ENCODE measurements at regions not wholly inside any gene's neighbourhood (a gene's known extent, or its start where the extent isn't known, plus 50 kb on each side); places are given as distances from the start of the nearest gene placed in this dataset.

DNA sequence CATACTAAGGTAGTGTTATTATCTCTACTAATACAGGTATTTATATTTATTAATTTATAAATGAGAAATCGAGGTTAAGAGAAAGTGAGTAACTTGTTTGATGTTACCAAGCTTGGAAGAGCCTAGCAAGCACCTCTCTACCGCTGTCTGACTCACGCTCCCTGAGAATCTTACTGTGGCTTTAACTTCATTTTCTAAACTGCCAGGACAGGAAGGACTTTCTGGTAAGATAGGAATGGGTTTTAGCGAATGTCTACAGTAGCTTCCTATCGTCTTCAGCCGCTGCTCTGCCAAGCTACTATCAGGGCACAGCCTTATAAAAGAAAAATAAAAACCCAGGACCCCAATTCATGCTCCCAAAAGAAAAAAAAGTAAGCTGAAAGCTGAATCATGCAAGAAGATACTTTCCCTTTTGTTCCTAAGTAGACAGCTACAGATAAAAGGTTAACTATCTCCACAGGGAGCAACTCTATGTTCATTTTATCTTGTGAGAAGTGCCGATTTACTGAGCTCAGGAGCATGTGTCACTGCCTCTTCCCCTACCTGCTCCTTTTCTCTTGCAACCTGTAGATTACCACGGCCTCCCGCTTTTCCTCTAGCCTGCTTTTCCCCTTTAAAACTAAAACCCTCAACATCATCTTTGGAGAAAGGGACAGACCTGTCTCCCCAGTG, 60.2 kb downstream of the THNSL1 start:
- peaks cover 6% of the 10 kb centered on the region for H3K27me3 Mint-ChIP-seq (ENCODE audit: low read depth)
- POLR2A ChIA-PET: interaction anchor here (0.6 kb wide), 1 partner anchor 351 kb away, joined by 3 read pairs; no protein-coding TSS in a partner anchor
- H3K9me3 Mint-ChIP-seq (ENCODE audit: insufficient read depth): no peaks in the 10 kb centered on the region
- H3K4me1 Mint-ChIP-seq (ENCODE audit: low read depth): peaks cover 6% of the 10 kb centered on the region
- no peak for DNase-seq
- no peaks in the 10 kb centered on the region for H3K36me3 Mint-ChIP-seq (ENCODE audit: low read depth)
- CTCF ChIA-PET: interaction anchor here (0.7 to 1.3 kb wide), 3 partner anchors 86 to 459 kb away, joined by 3 to 4 read pairs (median 3); no protein-coding TSS in a partner anchor
- ATAC-seq: no peak
- no peak overlapping the region for H3K27ac Mint-ChIP-seq
- no peak overlapping the region for H3K4me3 Mint-ChIP-seq

DNA sequence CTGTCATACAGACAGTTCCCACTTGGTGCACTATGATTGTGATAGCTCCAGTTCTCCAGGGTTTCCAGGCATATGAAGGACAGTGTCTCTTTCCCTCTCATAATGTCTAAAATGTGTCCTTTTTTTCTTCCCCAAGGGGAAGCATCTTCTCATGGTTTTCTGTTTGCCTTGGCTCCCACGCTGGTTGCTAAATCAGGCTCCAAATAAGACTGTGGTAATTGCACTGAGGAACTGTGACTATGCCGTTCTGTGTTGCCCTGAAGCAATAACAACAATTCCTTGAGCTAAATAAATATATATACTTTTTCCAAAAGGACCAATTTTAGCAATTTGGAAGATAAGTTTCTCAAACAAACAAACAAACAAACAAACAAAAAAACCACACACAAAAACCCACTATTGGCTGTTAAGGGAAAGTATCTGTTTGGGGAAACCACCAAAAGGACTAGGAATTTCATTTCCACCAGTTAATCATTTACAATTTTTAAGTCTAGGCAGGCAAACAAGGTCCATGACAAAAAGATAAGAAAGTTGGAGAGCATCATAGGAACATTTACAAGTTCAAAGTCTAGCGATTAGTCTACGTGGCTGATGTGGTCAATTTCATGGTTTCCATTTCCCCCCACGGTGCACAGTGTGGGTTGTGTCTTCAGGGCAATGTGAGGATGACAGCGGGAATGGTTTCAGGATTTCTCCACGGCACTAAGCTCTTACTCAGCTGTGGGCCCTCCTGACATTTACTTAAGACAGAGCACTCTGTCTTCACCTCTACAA, 62.4 kb downstream of the THNSL1 start:
- Mint-ChIP-seq H3K9me3 (ENCODE audit: insufficient read depth) (no peaks in the 10 kb centered on the region), H3K4me1 (ENCODE audit: low read depth) (peaks cover 6% of the 10 kb centered on the region), H3K4me3 (no peak overlapping the region), H3K27me3 (ENCODE audit: low read depth) (peaks cover 13% of the 10 kb centered on the region), H3K36me3 (ENCODE audit: low read depth) (no peaks in the 10 kb centered on the region), H3K27ac (no peak overlapping the region)
- POLR2A ChIA-PET: no interaction called here
- CTCF ChIA-PET: interaction anchor here (1.8 kb wide), 1 partner anchor 436 kb away, joined by 18 read pairs; no protein-coding TSS in a partner anchor
- DNase-seq: no peak
- ATAC-seq: no peak

DNA sequence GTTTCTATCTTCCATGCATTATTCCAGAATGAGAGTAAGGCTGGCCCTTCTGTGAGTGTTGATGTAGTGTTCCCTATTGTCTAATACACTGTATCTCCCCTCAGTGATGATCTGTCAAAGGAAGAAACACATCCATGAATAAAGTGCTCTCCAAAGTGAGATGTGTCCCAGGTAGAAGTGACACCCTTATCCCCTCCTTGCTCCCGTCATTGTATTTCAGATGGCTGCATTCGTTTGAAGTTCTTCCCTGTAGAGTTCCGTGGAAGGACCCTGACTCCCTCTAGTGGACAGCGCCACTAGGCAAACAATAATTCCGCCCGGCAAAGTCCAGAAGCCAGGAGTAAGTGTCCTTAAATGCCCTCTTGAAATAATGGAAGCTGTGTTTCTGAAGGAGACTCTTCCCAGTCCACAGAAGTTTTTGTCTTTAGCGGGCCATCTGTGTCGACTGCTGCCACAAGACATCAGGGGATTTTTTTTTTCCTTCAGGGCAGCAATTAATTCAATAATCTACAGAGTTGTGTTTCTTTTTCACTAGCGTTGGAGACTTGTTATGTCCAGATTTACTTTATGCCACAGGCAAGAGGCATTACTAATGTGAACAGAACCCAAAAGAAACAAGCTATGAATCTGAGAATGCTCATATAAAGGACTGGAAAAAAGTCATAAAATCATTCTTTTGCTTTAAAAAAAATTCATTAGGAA, 64.6 kb downstream of the THNSL1 start:
- peaks cover 6% of the 10 kb centered on the region for H3K4me1 Mint-ChIP-seq (ENCODE audit: low read depth)
- peak; percentile 69 for DNase-seq
- H3K27ac Mint-ChIP-seq: no peak overlapping the region
- H3K27me3 Mint-ChIP-seq (ENCODE audit: low read depth): peaks cover 12% of the 10 kb centered on the region
- H3K36me3 Mint-ChIP-seq (ENCODE audit: low read depth): no peaks in the 10 kb centered on the region
- POLR2A ChIA-PET: no interaction called here
- no peak overlapping the region for H3K4me3 Mint-ChIP-seq
- H3K9me3 Mint-ChIP-seq (ENCODE audit: insufficient read depth): no peaks in the 10 kb centered on the region
- CTCF ChIA-PET: interaction anchor here (0.7 to 2.7 kb wide), 21 partner anchors 10 to 823 kb away, joined by 3 to 27 read pairs (median 3); no protein-coding TSS in a partner anchor
- peak; percentile 88 for ATAC-seq

DNA sequence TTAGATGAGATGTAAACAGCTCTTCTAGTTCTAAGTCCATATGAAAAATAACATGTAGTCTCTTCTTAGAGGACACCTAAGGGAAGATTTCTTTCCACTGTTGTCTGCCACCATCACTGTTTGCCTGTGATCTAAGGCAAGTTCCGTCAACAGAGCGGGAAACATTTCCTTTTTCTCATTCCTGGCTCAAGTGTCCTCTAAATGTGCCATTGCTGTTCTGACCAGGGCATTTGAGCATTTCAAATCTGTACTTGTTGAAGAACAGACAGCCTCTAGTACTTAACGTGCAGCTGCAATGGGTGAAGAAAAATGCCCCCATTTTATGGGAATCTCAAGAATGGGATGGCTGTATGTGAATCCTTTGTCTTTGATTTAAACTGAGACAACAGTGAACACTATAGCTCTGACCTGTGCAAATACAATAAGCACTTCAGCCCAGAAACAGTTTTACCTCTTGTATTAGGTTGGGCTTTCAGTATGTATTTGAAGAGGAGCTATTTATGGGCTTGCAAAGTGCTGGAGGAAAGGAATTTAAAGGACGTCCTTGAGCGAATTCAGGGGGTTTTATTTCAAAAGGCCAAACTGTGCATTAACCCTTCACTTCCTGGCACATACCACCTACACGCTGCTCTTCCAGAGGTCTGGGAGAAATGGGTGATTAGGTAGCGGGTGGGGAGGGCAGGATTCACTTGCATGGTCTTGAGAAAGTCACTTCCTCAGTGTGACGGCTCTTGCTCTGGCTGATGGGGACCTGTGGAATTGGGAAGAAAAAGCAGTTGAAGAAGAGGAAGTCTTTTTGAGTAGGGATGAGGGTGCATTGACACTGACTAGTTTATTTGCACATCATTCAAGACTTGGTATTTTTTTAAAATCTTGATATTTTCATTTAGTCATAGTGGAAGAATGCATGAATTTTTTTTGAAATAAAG, 66.1 kb downstream of the THNSL1 start:
- Mint-ChIP-seq H3K27ac (no peak overlapping the region), H3K9me3 (ENCODE audit: insufficient read depth) (no peaks in the 10 kb centered on the region), H3K4me3 (no peak overlapping the region), H3K27me3 (ENCODE audit: low read depth) (peaks cover 12% of the 10 kb centered on the region), H3K4me1 (ENCODE audit: low read depth) (peaks cover 6% of the 10 kb centered on the region), H3K36me3 (ENCODE audit: low read depth) (no peaks in the 10 kb centered on the region)
- ChIA-PET CTCF (interaction anchor here (1.1 to 1.8 kb wide), 6 partner anchors 9 to 564 kb away, joined by 3 to 5 read pairs (median 3); no protein-coding TSS in a partner anchor), POLR2A (interaction anchor here (0.6 kb wide), 1 partner anchor 732 kb away, joined by 4 read pairs; no protein-coding TSS in a partner anchor)
- no peak for ATAC-seq
- no peak for DNase-seq

DNA sequence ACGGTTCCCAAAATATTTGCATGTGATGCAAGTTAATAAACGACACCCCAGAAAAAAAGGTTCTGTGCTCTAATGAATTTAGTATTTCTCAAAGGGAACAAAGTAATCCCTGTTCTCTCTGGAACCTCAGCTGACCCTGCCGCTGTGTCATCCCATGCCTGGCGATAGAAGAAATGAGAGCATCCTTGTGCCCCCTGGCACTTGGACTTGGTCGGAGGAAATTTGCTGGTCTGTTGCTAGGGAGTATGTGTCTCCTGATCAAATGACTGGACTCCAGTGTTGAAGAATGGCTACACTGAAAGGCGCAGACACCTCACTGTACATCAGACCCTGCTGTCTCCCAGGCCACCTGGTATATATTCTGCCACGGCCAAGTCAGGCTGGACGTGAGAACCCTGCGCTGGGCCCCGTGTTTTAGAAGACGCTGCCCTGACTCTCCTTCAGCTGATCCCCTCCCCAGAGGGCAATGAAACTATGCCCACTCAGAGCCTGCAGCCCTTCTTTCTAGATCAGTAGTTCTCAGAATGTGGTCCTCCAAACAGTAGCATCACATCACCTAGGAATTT, 67.2 kb downstream of the THNSL1 start:
- DNase-seq (no peak), ATAC-seq (no peak)
- ChIA-PET POLR2A (no interaction called here), CTCF (no interaction called here)
- H3K27ac Mint-ChIP-seq: no peak overlapping the region
- H3K36me3 Mint-ChIP-seq (ENCODE audit: low read depth): no peaks in the 10 kb centered on the region
- peaks cover 15% of the 10 kb centered on the region for H3K27me3 Mint-ChIP-seq (ENCODE audit: low read depth)
- H3K9me3 Mint-ChIP-seq (ENCODE audit: insufficient read depth): no peaks in the 10 kb centered on the region
- no peak overlapping the region for H3K4me3 Mint-ChIP-seq
- peaks cover 6% of the 10 kb centered on the region for H3K4me1 Mint-ChIP-seq (ENCODE audit: low read depth)

DNA sequence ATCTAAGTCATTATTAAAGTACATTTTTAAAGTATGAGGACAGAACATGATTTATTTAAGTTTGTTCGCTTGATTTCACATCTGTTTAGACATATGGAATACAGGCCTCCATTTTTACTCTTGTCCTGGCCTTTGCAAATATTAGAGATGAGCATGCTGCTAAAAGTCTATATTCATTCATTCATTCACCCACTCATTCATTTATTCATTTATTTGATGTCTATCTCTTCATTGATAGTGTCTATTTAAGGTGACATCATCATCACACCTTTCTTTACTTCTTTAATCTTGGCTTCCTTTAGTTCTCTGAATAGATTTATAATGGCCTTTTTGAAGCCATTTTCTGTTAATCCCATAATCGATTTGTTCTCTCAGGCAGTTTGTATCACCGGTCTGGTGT, 68.0 kb downstream of the THNSL1 start:
- ChIA-PET POLR2A (no interaction called here), CTCF (no interaction called here)
- Mint-ChIP-seq H3K4me1 (ENCODE audit: low read depth) (peaks cover under 1% of the 10 kb centered on the region), H3K4me3 (no peak overlapping the region), H3K36me3 (ENCODE audit: low read depth) (no peaks in the 10 kb centered on the region), H3K27ac (no peak overlapping the region), H3K27me3 (ENCODE audit: low read depth) (peaks cover 11% of the 10 kb centered on the region), H3K9me3 (ENCODE audit: insufficient read depth) (no peaks in the 10 kb centered on the region)
- DNase-seq (no peak), ATAC-seq (no peak)

DNA sequence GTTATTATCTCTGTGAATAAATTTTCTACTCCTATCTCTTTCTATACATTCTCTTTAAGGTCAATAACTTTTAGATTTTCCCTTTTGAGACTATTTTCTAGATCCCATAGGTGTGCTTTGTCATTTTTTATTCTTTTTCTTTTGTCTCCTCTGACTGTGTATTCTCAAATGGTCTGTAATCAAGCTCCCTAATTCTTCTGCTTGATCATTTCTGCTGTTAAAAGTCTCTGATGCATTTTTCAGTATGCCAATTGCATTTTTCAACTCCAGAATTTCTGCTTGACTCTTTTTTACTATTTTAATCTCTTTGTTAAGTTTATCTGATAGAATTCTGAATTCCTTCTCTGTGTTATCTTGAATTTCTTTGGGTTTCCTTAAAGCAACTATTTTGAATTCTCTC, 78.2 kb downstream of the THNSL1 start:
- DNase-seq (no peak), ATAC-seq (no peak)
- peaks cover 11% of the 10 kb centered on the region for H3K9me3 Mint-ChIP-seq (ENCODE audit: insufficient read depth)
- no peaks in the 10 kb centered on the region for H3K36me3 Mint-ChIP-seq (ENCODE audit: low read depth)
- ChIA-PET CTCF (no interaction called here), POLR2A (no interaction called here)
- H3K27ac Mint-ChIP-seq: no peak overlapping the region
- no peaks in the 10 kb centered on the region for H3K4me1 Mint-ChIP-seq (ENCODE audit: low read depth)
- no peak overlapping the region for H3K4me3 Mint-ChIP-seq
- peaks cover 7% of the 10 kb centered on the region for H3K27me3 Mint-ChIP-seq (ENCODE audit: low read depth)

DNA sequence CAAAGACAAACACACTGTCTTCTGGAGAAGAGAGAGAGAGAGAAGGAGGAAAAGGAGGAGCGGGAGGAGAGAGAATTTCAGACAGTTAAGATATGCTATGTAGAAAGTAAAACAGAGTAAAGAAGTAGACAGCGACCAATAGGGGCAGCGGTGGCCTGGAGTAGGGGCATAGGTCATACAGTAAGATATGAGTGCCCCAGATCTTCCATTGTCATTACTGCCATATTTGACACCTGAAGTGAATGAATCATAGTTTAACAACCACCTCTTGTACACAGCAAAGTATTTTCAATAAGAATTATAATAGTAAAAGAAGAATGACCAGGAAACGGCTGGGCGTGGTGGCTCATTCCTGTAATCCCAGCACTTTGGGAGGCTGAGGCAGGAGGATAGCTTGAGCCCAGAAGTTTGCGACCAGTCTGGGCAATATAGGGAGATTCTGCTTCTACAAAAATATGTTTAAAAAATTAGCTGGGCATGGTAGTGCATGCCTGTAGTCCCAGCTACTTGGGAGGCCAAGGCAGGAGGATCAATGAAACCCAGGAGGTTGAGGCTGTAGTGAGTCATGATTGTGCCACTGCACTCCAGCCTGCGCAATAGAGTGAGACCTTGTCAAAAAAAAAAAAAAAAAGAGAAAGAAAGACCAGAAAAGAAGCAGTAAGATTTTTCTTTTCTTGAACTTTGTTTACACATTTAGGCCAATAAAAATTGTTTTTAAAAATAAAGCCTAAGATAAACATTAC, 77.0 kb upstream of the GPR158 start:
- ChIA-PET POLR2A (no interaction called here), CTCF (interaction anchor here (1.0 kb wide), 2 partner anchors 16 to 17 kb away, joined by 3 read pairs; no protein-coding TSS in a partner anchor)
- DNase-seq (no peak), ATAC-seq (no peak)
- H3K36me3 Mint-ChIP-seq (ENCODE audit: low read depth): no peaks in the 10 kb centered on the region
- H3K9me3 Mint-ChIP-seq (ENCODE audit: insufficient read depth): peaks cover 7% of the 10 kb centered on the region
- H3K4me3 Mint-ChIP-seq: no peak overlapping the region
- no peaks in the 10 kb centered on the region for H3K4me1 Mint-ChIP-seq (ENCODE audit: low read depth)
- H3K27ac Mint-ChIP-seq: no peak overlapping the region
- H3K27me3 Mint-ChIP-seq (ENCODE audit: low read depth): peaks cover 4% of the 10 kb centered on the region

DNA sequence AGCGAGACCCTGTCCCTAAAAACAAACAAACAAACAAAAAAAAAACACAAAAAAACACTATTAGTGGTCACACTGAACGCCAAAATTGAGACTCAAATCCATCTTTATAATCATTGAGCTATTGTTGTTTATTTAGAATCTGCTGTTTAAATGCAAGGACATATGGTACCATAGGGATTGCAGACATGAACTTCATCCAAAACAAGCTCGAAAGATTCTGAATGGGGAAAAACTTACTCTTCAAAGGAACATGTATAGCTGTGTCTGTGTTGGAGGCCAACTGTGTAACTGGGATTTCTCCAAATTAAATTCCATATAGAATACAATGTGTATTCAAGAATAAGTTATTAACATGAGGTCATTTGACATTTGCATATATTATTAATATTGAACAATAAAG, 74.7 kb upstream of the GPR158 start:
- H3K27me3 Mint-ChIP-seq (ENCODE audit: low read depth): peaks cover 2% of the 10 kb centered on the region
- H3K9me3 Mint-ChIP-seq (ENCODE audit: insufficient read depth): no peaks in the 10 kb centered on the region
- H3K4me3 Mint-ChIP-seq: no peak overlapping the region
- no peak for ATAC-seq
- no peaks in the 10 kb centered on the region for H3K4me1 Mint-ChIP-seq (ENCODE audit: low read depth)
- CTCF ChIA-PET: interaction anchor here (1.0 kb wide), 1 partner anchor 13 kb away, joined by 3 read pairs; no protein-coding TSS in a partner anchor
- POLR2A ChIA-PET: no interaction called here
- no peaks in the 10 kb centered on the region for H3K36me3 Mint-ChIP-seq (ENCODE audit: low read depth)
- no peak for DNase-seq
- H3K27ac Mint-ChIP-seq: no peak overlapping the region

DNA sequence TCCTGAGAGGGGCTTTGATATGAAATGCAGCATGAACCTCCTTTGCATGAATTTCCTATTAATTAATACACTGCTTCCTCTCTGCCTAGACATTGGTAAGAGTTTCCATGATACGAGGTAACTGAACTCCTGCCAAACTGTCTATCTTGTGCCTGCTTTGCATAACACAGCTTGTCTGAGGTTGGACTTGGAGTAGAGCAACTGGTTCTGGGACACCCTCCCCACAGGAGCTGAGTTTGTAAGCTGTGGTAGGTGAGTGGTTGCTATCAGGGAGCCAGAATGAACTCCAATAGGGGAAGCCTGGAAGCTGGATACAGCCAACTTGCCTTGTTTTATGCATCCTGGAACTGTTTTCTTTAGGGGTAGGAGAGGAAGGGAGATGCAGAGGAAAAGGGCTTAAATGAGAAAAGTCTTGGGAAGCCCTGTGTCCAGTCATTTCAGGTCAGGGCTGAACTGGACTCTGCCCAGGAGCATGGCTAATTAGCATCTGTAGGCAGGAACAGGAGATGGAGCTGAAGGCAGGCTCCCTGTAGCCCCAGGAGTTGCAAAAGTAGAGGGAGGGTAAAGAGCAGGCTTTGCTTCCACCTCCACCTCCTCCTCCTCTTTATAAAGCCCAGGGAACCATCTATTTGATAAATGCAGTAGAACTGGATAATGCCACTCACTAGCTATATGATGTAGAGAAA, 73.2 kb upstream of the GPR158 start:
- ATAC-seq: no peak
- Mint-ChIP-seq H3K4me3 (no peak overlapping the region), H3K9me3 (ENCODE audit: insufficient read depth) (no peaks in the 10 kb centered on the region), H3K27me3 (ENCODE audit: low read depth) (peaks cover 5% of the 10 kb centered on the region), H3K27ac (no peak overlapping the region), H3K4me1 (ENCODE audit: low read depth) (no peaks in the 10 kb centered on the region), H3K36me3 (ENCODE audit: low read depth) (no peaks in the 10 kb centered on the region)
- ChIA-PET CTCF (interaction anchor here (1.5 kb wide), 1 partner anchor 11 kb away, joined by 4 read pairs; no protein-coding TSS in a partner anchor), POLR2A (no interaction called here)
- no peak for DNase-seq

Data from activated CD8-positive, alpha-beta T cell treated with anti-CD3 and anti-CD28 coated beads, Interleukin-2, amount 10 ng/mL, durations not matched to agents 7 days and 5 days (primary cell).